ENCODE measurements at regions not wholly inside any gene's neighbourhood (a gene's known extent, or its start where the extent isn't known, plus 50 kb on each side); places are given as distances from the start of the nearest gene placed in this dataset.

DNA sequence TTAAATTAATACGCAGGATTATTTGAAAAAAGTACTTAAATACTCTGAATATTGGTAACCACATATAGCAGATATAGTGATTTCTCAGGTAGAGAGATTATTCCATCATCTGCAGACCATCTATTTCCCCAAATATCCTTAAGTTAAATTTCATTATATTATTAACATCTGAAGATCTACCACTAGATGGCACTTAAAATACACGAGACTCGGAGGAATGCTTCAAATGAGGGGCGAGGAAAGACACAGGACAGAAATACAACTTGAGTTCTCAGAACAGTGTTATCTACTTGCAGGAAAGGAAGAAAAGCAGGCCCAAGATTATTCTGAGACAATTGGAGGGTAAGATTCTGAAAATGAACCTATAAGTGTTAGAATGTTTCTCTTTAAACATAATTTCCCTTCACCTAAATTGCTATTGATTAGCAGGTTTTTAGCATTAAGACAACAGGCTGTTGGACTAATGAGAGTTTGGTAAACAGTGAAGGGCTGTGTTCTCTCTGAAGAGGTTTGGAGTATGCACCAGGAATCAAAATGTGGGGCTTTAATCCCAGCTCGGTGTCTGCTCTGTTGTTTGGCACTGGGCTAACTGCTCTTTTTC is 76.9 kb upstream of the GCFC2 start:
- TF ChIP-seq, protein P1, sequence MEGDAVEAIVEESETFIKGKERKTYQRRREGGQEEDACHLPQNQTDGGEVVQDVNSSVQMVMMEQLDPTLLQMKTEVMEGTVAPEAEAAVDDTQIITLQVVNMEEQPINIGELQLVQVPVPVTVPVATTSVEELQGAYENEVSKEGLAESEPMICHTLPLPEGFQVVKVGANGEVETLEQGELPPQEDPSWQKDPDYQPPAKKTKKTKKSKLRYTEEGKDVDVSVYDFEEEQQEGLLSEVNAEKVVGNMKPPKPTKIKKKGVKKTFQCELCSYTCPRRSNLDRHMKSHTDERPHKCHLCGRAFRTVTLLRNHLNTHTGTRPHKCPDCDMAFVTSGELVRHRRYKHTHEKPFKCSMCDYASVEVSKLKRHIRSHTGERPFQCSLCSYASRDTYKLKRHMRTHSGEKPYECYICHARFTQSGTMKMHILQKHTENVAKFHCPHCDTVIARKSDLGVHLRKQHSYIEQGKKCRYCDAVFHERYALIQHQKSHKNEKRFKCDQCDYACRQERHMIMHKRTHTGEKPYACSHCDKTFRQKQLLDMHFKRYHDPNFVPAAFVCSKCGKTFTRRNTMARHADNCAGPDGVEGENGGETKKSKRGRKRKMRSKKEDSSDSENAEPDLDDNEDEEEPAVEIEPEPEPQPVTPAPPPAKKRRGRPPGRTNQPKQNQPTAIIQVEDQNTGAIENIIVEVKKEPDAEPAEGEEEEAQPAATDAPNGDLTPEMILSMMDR (conservative IDR thresholded peaks at IDR 0.05; ENCODE audit: low read depth, low read length) = peak; percentile 53
- H3K4me3 ChIP-seq (ENCODE audit: low read length) = no peak overlapping the region
- DNase-seq (ENCODE audit: low read depth) = no peak

DNA sequence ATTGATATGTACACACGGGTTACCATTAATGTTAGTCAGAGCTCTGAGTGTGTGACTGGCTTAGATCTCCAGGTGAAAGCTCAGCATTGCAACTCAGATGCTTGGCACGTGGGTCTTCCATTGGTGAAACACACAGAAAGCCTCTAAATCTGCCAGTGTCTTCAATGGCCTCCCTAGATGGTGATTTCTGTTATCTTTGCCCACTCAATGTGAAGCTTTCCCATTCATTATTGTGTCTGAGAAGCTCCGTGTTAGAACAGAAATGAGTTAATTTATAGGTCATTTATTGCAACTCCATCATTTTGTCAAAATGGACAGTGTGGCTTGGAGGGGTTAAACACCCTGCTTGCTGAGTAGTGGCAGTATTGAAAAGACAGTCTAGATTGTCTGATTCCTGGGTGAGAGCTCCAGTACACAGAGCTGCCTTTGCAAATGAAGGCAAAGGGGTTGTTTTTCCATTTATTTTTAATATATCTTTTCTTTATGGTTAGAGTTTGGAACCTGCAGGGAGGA is 64.7 kb upstream of the GCFC2 start:
- no peak for DNase-seq (ENCODE audit: low read depth)
- TF ChIP-seq, protein P1 (conservative IDR thresholded peaks at IDR 0.05; ENCODE audit: low read depth, low read length) = no peak
- no peak overlapping the region for H3K4me3 ChIP-seq (ENCODE audit: low read length)

GRCh38 chr2:75772908-75773630 is 62.4 kb upstream of the GCFC2 start:
- DNase-seq (ENCODE audit: low read depth) = no peak
- TF ChIP-seq, protein P1 (conservative IDR thresholded peaks at IDR 0.05; ENCODE audit: low read depth, low read length) = no peak
- no peak overlapping the region for H3K4me3 ChIP-seq (ENCODE audit: low read length)

DNA sequence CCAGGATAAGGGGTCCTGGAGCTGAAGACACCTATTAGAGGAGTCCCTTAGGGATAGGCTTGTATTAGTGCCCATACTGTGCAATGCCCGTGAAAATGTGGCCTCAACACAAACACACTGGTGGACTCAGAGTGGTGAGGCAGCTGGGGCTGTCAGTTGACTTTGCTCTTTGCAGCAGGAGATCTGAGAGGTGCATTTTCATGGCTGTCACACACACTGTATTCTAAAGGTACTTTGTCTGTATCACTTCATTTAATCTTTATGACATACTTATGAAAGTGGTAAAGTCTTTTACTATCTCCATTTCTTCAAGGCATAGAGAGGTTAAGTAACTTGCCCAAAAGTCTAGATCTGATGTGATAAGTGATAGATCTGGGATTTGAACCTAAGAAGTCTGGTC is 55.1 kb upstream of the GCFC2 start:
- H3K4me3 ChIP-seq (ENCODE audit: low read length) = no peak overlapping the region
- no peak for DNase-seq (ENCODE audit: low read depth)
- TF ChIP-seq, protein P1 (conservative IDR thresholded peaks at IDR 0.05; ENCODE audit: low read depth, low read length) = no peak

DNA sequence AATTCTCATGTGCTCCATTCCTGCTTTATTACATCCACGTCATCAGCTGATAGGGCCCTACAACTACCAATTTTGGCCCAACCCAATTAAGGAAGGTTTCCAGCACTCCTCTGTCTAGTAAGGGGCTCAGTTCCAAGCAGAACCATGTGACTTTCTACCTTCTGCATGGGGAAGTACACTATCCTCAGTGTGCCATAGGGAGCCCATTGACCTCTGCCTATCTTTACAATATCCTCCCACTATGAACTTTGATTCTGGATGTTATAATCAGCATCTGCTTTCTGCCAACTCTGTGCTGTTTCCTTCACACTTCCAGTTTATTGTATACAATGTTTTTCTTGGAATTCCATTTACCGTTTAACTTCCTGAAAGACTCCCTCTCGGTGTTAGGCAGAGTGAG is 53.9 kb upstream of the GCFC2 start:
- no peak overlapping the region for H3K4me3 ChIP-seq (ENCODE audit: low read length)
- no peak for DNase-seq (ENCODE audit: low read depth)
- TF ChIP-seq, protein P1 (conservative IDR thresholded peaks at IDR 0.05; ENCODE audit: low read depth, low read length) = no peak
